Caki2 (cell line): ENCODE measurements at regions not wholly inside any gene's neighbourhood (a gene's known extent, or its start where the extent isn't known, plus 50 kb on each side); places are given as distances from the start of the nearest gene placed in this dataset.
"Not testable (repeated sequence)": the region's sequence is repeated elsewhere in the genome, so short reads cannot be mapped to it uniquely, and the experiment has no call there.

Experiments used
- DNase-seq: peaks from one replicate; pipeline ENCODE4 v3.0.0-alpha.2; 2015; ENCODE audit warnings: low read depth
- in situ Hi-C: cut with HindIII; loops from 2 replicates; pipeline ENCODE4 v1.10.0; 2016; ENCODE audit warnings: low sequenced_read_pairs, low pct_unique_long_range_greater_than_20kb, mixed read lengths

GRCh38 chr6:43896329-43897255 lies 126.6 kb downstream of the VEGFA start:
- in situ Hi-C loops, result loop anchor here (10.0 kb wide), 1 partner anchor 98 kb away; no protein-coding TSS in a partner anchor
- no peak for DNase-seq

- no peak for DNase-seq
- in situ Hi-C loops, result loop anchor here (10.0 kb wide), 1 partner anchor 99 kb away; no protein-coding TSS in a partner anchor
Observed at GRCh38 chr6:43895656-43896328, 125.8 kb downstream of the VEGFA start.

GRCh38 chr6:43893073-43893472 lies 123.1 kb downstream of the VEGFA start:
- DNase-seq, result no peak
- in situ Hi-C loops, result loop anchor here (10.0 kb wide), 1 partner anchor 102 kb away; no protein-coding TSS in a partner anchor

DNA sequence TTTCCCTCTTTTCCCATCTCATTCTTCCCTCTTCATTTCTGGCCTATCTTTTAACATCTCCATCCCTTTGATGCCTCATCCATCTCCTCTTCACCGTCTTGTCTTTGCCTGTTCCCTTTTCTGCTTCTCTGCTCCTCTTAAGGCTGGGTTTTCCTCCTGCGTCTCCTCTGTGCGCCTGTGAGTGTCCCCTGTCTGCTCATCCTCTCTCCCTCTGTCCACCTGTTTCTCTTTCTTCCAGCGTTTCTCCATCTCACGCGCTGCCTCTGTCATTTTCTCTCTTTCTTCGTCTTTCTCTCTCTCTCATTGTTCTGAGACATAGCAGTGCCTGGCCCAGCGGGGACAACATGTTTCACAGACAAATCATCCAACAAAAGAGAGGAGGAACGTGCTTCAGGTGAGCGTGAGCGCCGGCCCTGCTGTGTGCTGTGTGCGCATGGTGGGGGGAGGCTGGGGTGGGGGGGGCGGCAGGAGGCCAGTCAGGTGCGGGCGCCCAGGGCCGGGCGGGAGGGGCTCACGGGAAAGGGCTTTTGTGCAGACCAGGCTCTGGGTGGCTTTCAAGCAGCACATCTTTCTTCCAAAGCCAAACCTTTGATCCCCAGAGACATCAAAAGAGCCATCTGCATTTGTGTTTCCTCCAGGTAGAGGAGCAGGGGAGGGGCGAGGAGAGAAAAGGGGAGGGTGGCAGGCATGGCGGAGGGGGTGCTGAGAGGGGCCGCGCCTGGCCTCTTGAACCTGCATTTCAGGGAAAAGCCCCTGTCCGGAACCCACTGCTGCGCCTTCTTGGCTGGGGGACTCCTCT lies 121.3 kb downstream of the VEGFA start:
- DNase-seq, result no peak
- in situ Hi-C loops, result loop anchor here (10.0 kb wide), 1 partner anchor 104 kb away; no protein-coding TSS in a partner anchor

GRCh38 chr6:43890197-43891062 lies 120.4 kb downstream of the VEGFA start:
- in situ Hi-C loops, result loop anchor here (10.0 kb wide), 1 partner anchor 104 kb away; no protein-coding TSS in a partner anchor
- DNase-seq, result no peak

DNA sequence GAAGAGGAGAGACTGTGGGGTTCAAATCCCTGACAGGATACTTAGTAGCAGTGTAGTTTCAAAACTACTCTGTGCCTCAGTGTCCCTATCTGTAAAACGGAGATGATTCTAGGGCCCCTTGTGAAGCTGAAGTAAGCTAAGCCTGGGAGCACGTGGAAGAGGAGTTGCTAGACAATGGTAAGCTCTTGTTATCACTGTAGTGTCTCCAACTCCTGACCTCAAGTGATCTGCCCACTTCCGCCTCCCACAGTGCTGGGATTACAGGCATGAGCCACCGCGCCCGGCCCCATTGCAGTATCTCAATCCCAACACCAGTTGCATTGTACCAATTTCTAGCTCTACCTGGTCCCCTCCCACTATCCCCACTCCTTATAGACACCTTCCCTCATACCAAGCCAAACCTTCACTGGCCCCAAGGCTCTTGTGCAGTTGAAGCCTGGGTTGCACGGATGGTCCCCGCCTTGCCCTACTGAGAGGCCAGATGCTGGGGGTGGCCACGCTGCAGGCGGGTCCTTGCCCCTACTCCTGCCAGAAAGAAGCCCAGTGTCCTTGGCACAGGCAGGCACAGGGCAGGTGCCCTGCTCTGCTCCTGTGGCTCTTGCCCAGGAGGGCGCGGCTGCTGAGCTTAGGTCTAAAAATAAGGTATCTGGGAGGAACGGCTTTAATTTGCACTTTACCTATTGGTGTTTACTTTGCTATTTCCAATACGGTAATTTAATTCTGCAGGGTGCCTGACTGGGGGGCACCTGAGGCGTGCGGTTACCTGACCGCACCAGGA lies 118.1 kb downstream of the VEGFA start:
- DNase-seq, result no peak
- in situ Hi-C loops, result no loop called here

DNA sequence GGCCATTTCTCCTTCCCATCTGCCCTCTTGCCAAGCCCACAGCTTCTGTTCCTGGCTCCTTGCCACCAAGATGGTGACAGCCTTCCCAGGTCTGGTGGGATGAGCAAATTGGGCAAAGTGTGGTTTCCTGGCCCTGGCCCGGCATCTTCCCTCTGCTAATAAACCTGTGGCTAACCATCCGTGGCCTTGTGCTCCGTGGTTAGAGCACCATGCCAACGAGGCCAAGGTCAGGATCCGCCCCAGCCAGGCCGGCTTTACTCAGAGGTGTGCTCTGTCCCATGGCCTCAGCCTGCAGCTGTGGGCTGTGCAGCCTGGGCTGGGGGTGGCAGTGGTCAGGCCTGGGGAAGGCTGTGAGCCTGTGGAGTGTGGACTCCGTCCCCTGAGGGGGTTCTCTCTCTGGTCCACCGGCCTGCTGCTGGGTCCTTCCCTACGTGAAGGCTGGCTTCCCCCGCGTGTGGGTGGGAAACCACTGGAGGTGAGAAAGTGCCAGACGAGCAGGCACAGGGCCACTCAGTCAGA lies 117.4 kb downstream of the VEGFA start:
- in situ Hi-C loops, result no loop called here
- DNase-seq, result peak; percentile 59

DNA sequence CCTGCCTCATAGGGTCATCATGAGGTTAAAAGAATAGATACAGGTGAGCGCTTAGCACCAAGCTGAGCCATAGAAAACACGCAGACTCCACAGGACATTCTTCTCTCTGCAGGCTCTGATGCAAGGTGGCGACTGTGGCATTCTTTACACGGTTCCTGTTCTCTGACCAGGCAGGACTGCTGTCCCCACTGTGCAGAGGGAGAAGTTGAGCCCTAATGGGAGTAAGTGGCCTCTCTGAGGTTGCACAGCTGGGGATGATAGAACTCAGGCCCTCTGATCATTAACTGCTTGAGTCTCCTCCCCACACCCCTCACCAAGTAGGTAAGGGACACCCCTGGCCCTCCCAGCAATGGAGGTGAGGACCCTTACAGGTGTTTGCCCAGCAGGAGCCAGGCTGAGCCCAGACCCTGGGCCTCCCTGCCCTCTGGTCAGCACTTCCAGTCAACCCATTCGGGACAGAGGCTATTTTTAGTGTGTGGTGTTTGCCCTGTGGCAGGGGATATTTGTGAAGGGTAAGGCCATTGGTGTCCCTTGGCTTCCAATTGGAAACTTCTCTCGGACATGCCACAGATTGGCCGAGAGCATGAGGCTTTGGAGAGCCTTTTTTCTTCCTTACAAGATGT lies 116.8 kb downstream of the VEGFA start:
- no peak for DNase-seq
- in situ Hi-C loops, result no loop called here

DNA sequence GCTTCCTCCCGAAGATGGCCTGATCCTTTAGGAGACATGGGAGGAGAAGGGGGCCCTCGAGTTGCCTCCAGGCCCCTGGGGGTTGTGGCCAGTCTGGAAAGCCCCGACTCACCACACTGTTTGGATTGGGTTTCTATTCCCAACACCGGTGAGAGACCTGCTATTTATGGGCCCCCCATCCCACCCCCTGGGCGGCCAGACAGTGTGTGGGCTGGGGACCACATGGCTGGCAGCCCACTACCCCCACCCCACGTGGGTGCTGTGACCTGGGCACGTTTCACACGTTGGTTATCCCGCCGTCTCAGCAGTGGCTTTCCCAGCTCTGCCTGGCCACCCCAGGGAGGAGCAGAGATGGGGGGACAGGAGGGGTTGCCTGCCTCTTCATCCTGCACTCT lies 116.1 kb downstream of the VEGFA start:
- in situ Hi-C loops, result no loop called here
- no peak for DNase-seq

DNA sequence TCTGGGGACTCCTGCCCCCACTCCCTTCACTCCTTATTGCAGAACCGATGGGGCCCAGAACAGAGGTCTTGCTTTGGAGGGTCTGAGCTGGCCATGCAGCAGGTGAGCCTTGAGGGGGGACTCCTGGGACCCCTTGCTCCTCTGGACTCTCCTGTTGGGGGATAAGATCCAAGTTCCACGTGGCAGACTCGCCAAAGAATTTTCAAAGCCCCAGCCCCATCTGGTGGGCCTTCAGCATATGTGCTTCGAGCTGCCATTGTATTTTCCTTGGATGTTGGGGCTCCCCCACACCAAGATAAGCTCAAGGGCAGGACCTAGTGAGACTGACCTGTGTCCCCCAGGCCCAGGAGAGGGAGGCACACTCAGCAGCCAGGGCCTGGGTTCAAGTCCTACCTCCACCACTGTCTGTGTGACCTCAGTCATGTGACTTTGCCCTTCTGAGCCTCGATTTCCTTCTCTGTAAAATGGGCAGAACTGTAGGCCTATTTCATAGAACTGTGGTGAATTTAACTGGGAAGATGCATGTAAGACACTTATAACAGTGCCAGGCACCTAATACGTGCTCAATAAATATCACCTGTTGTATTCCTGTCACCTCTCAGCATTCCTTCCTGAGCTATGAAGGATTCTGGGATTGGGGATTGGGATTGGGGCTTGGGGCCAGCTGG lies 115.5 kb downstream of the VEGFA start:
- no peak for DNase-seq
- in situ Hi-C loops, result no loop called here

GRCh38 chr6:43884652-43885022 lies 114.6 kb downstream of the VEGFA start:
- in situ Hi-C loops, result no loop called here
- DNase-seq, result no peak

DNA sequence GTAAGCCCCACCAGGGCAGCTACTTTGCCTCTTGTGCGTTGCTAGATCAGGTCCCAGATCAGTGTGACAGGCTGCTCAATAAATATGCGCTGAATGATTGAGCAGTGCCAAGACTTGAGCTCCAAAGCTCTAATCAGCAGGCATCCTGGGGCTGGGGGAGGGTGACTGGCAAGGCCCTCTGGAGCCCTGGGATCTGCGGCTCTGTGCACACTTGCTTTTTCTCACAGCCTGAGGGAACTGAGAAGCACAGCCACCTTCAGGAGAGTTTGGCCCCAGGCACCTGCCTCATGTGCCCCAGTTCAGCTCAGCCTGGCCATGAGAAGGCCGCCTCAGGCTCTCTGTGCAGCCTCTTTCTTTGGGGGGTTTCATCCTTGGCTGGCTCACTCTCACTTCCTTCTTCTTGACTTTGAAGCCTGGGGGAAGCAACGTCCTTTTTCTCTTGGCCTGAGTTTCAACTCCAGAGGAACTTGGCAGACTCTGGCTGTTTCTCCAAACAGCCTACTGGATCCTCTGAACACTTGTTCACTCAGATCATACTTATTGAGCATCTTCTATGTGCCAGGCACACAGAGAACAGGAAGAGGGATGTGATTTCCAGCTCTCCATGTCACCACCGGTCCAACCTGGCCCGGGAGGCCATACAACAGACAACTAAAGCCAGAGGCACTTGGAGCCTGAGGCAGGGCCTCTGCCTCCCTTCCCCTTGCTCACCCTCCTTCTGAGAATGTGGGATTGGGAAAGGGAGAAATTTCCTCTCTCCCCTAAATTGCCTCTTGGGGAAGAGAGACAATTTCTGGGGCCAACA lies 114.0 kb downstream of the VEGFA start:
- no peak for DNase-seq
- in situ Hi-C loops, result no loop called here

DNA sequence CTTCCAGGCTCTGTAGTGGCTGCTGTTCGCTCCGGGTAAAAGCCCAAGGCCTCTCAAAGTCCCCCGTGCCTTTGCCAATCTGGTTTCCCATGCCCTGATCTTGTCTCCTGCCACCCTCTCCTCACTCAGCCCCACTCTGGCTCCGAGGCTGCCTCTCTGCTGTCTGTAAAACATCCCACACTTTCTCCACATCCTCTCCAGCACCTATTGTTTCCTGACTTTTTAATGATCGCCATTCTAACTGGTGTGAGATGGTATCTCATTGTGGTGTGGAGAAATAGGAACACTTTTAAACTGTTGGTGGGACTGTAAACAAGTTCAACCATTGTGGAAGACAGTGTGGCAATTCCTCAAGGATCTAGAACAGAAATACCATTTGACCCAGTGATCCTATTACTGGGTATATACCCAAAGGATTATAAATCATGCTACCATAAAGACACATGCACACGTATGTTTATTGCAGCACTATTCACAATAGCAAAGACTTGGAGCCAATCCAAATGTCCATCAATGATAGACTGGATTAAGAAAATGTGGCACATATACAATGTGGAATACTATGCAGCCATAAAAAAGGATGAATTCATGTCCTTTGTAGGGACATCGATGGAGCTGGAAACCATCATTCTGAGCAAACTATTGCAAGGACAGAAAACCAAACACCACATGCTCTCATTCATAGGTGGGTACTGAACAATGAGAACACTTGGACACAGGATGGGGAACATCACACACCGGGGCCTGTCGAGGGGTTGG lies 112.9 kb downstream of the VEGFA start:
- DNase-seq, in situ Hi-C loops: not testable (repeated sequence)

GRCh38 chr6:43880236-43881137 lies 110.5 kb downstream of the VEGFA start:
- in situ Hi-C loops, result no loop called here
- DNase-seq, result no peak
